ENCODE measurements at regions not wholly inside any gene's neighbourhood (a gene's known extent, or its start where the extent isn't known, plus 50 kb on each side); places are given as distances from the start of the nearest gene placed in this dataset.

- TF ChIP-seq EZH2 (IDR thresholded peaks at IDR 0.05; ENCODE audit: insufficient read depth, low read length) (no peak), CTCF (IDR thresholded peaks at IDR 0.05; ENCODE audit: insufficient read depth, low read depth, low read length) (no peak)
These were observed 111.6 kb downstream of the SREK1 start for GRCh38 chr5:66255714-66256113.

Measured in astrocyte (in vitro differentiated cells and primary cell).